GM19455 (cell line): ENCODE measurements at regions not wholly inside any gene's neighbourhood (a gene's known extent, or its start where the extent isn't known, plus 50 kb on each side); places are given as distances from the start of the nearest gene placed in this dataset.

Experiments
- ATAC-seq: cut with Tn5 transposase; IDR thresholded peaks from one replicate; pipeline ENCODE4 v1.9.1; 2021; ENCODE audit not compliant: unreplicated experiment

GRCh38 chr1:209509039-209509438 lies 74.5 kb upstream of the CAMK1G start:
- no peak for ATAC-seq

GRCh38 chr1:209510063-209510462 lies 73.5 kb upstream of the CAMK1G start:
- ATAC-seq: no peak

GRCh38 chr1:209511169-209511568 lies 72.3 kb upstream of the CAMK1G start:
- ATAC-seq: no peak

GRCh38 chr1:209512821-209513220 lies 70.7 kb upstream of the CAMK1G start:
- ATAC-seq: no peak

- ATAC-seq: no peak
Observed at GRCh38 chr1:209513226-209513625, 70.3 kb upstream of the CAMK1G start.

- ATAC-seq: no peak
Observed at GRCh38 chr1:209516771-209517680, 66.5 kb upstream of the CAMK1G start.

- ATAC-seq: no peak
Observed at GRCh38 chr1:209517681-209518050, 65.8 kb upstream of the CAMK1G start.

GRCh38 chr1:209519786-209520185 lies 63.7 kb upstream of the CAMK1G start:
- no peak for ATAC-seq

- ATAC-seq: no peak
Observed at GRCh38 chr1:209522826-209523225, 60.7 kb upstream of the CAMK1G start.

- no peak for ATAC-seq
Observed at GRCh38 chr1:209526137-209526536, 57.4 kb upstream of the CAMK1G start.

GRCh38 chr1:209527372-209527771 lies 56.1 kb upstream of the CAMK1G start:
- ATAC-seq: no peak

GRCh38 chr1:209527993-209528717 lies 55.4 kb upstream of the CAMK1G start:
- no peak for ATAC-seq

GRCh38 chr1:209529233-209529632 lies 54.3 kb upstream of the CAMK1G start:
- ATAC-seq: no peak

GRCh38 chr1:209531006-209531405 lies 52.5 kb upstream of the CAMK1G start:
- no peak for ATAC-seq

- ATAC-seq: no peak
Observed at GRCh38 chr1:209531549-209531948, 52.0 kb upstream of the CAMK1G start.
